WTC11 (cell line): ENCODE measurements at regions not wholly inside any gene's neighbourhood (a gene's known extent, or its start where the extent isn't known, plus 50 kb on each side); places are given as distances from the start of the nearest gene placed in this dataset.

Source experiments
- ATAC-seq: fragments of 200-7000 bp; cut with Tn5 transposase; 2 replicates; pipeline ENCODE4 v1.10.0; 2021; ENCODE audit warnings: mild to moderate bottlenecking, moderate library complexity
- CTCF ChIA-PET: fragments of 300-600 bp; sonication (Branson Sonifier 250); formaldehyde crosslinking; loops from one replicate; lab custom pipeline; 2021; ENCODE audit warnings: antibody characterized with exemption; lab: Charles Lee
- POLR2A ChIA-PET: fragments of 350-600 bp; sonication (Branson Sonifier 250); formaldehyde crosslinking; loops from one replicate; lab custom pipeline; 2021; ENCODE audit warnings: antibody characterized with exemption; lab: Charles Lee
- DNase-seq: peaks from one replicate; pipeline ENCODE4 v3.0.0; 2021; ENCODE audit warnings: low spot score
- H3K27ac Mint-ChIP-seq: 2 replicates; pipeline ENCODE4 v1.8.0; 2021; ENCODE audit warnings: mixed read lengths
- H3K27me3 Mint-ChIP-seq: 2 replicates; pipeline ENCODE4 v1.8.0; 2021; ENCODE audit warnings: low read depth, mild to moderate bottlenecking, moderate library complexity, mixed read lengths
- H3K36me3 Mint-ChIP-seq: 2 replicates; pipeline ENCODE4 v1.8.0; 2021; ENCODE audit warnings: mixed read lengths
- H3K4me1 Mint-ChIP-seq: 2 replicates; pipeline ENCODE4 v1.8.0; 2022; ENCODE audit warnings: mixed read lengths
- H3K4me3 Mint-ChIP-seq: 2 replicates; pipeline ENCODE4 v1.8.0; 2021; ENCODE audit warnings: mild to moderate bottlenecking, moderate library complexity, mixed read lengths
- H3K9me3 Mint-ChIP-seq: 2 replicates; pipeline ENCODE4 v1.8.0; 2021; ENCODE audit warnings: mixed read lengths
- ETV6 ChIP-seq: sonication (generic); formaldehyde crosslinking; IDR thresholded peaks from 2 replicates; pipeline ENCODE4 v1.8.1; 2022; ENCODE audit warnings: mild to moderate bottlenecking, missing genetic modification reagents
- FOXJ3 ChIP-seq: sonication (generic); formaldehyde crosslinking; IDR thresholded peaks from 2 replicates; pipeline ENCODE4 v1.9.0; 2021; ENCODE audit warnings: missing genetic modification reagents, mild to moderate bottlenecking, borderline replicate concordance
- FOXK1 ChIP-seq: sonication (generic); formaldehyde crosslinking; IDR thresholded peaks from 2 replicates; pipeline ENCODE4 v1.8.0; 2022; ENCODE audit warnings: mild to moderate bottlenecking, moderate library complexity, missing genetic modification reagents
- GABPB1 ChIP-seq: sonication (generic); formaldehyde crosslinking; IDR thresholded peaks from 2 replicates; pipeline ENCODE4 v1.8.1; 2023; ENCODE audit warnings: mild to moderate bottlenecking, missing genetic modification reagents
- HMGA2 ChIP-seq: fragments of 250-450 bp; sonication (Bioruptor Pico); IDR thresholded peaks from 2 replicates; pipeline ENCODE4 v1.4.0; 2021; ENCODE audit warnings: mild to moderate bottlenecking, moderate library complexity
- MYBL2 ChIP-seq: sonication (generic); formaldehyde crosslinking; IDR thresholded peaks from 2 replicates; pipeline ENCODE4 v1.8.1; 2023; ENCODE audit warnings: mild to moderate bottlenecking, moderate library complexity, missing genetic modification reagents
- RORB ChIP-seq: fragments of 250-450 bp; sonication (Bioruptor Pico); IDR thresholded peaks from 2 replicates; pipeline ENCODE4 v1.9.0; 2021; ENCODE audit warnings: mild to moderate bottlenecking
- ZNF671 ChIP-seq: fragments of 250-450 bp; sonication (Bioruptor Pico); IDR thresholded peaks from 2 replicates; pipeline ENCODE4 v1.8.0; 2021; ENCODE audit warnings: mild to moderate bottlenecking
- TF ChIP-seq, protein P1 (sequence below): fragments of 250-450 bp; sonication (Bioruptor Pico); IDR thresholded peaks from 2 replicates; pipeline ENCODE4 v1.9.0; 2021; ENCODE audit warnings: mild to moderate bottlenecking
- TF ChIP-seq, protein P2 (sequence below): sonication (generic); formaldehyde crosslinking; IDR thresholded peaks from 2 replicates; pipeline ENCODE4 v1.8.1; 2023; ENCODE audit warnings: mild to moderate bottlenecking, missing genetic modification reagents, moderate library complexity
- TF ChIP-seq, protein P3 (sequence below): sonication (generic); formaldehyde crosslinking; IDR thresholded peaks from 2 replicates; pipeline ENCODE4 v1.8.1; 2022; ENCODE audit warnings: low read depth, mild to moderate bottlenecking, moderate library complexity, missing genetic modification reagents, borderline replicate concordance
- TF ChIP-seq, protein P4 (sequence below): fragments of 200-600 bp; IDR thresholded peaks from 2 replicates; pipeline ENCODE4 v1.8.0; 2022; ENCODE audit warnings: antibody characterized with exemption
- TF ChIP-seq, protein P5 (sequence below): sonication (generic); formaldehyde crosslinking; IDR thresholded peaks from 2 replicates; pipeline ENCODE4 v1.8.1; 2023; ENCODE audit warnings: mild to moderate bottlenecking, missing genetic modification reagents, moderate library complexity
- TF ChIP-seq, protein P6 (sequence below): sonication (generic); formaldehyde crosslinking; IDR thresholded peaks from 2 replicates; pipeline ENCODE4 v1.8.1; 2023; ENCODE audit warnings: mild to moderate bottlenecking, missing genetic modification reagents
- TF ChIP-seq, protein P7 (sequence below): sonication (generic); formaldehyde crosslinking; IDR thresholded peaks from 2 replicates; pipeline ENCODE4 v1.8.1; 2023; ENCODE audit warnings: mild to moderate bottlenecking, missing genetic modification reagents
- TF ChIP-seq, protein P8 (sequence below): sonication (generic); formaldehyde crosslinking; IDR thresholded peaks from 2 replicates; pipeline ENCODE4 v1.8.0; 2022; ENCODE audit warnings: mild to moderate bottlenecking, missing genetic modification reagents
- TF ChIP-seq, protein P9 (sequence below): sonication (generic); formaldehyde crosslinking; IDR thresholded peaks from 2 replicates; pipeline ENCODE4 v1.8.1; 2022; ENCODE audit warnings: missing genetic modification reagents, borderline replicate concordance
- TF ChIP-seq, protein P10 (sequence below): sonication (generic); formaldehyde crosslinking; IDR thresholded peaks from 2 replicates; pipeline ENCODE4 v1.8.1; 2023; ENCODE audit warnings: mild to moderate bottlenecking, moderate library complexity, missing genetic modification reagents

DNA sequence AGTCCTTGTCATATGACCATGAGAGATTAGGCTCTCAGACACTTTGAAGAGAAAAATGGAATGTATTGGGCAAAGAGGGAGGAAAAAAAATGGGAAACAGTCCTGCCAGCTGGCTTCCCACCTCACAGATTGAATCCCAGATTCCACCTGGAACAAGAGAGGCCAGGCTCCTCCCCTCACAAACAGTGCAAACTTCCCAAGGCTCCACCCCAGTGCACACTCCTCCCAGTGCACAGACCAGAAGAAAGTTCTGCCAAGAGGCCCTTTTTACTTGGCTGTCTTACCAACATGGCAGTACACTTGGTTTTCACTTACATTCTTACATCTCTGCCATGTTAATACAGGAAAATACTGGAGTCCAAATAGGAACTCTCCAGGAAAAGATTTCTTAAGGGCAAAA is 202.3 kb downstream of the AHR start:
- no peaks in the 10 kb centered on the region for H3K36me3 Mint-ChIP-seq
- POLR2A ChIA-PET = no interaction called here

DNA sequence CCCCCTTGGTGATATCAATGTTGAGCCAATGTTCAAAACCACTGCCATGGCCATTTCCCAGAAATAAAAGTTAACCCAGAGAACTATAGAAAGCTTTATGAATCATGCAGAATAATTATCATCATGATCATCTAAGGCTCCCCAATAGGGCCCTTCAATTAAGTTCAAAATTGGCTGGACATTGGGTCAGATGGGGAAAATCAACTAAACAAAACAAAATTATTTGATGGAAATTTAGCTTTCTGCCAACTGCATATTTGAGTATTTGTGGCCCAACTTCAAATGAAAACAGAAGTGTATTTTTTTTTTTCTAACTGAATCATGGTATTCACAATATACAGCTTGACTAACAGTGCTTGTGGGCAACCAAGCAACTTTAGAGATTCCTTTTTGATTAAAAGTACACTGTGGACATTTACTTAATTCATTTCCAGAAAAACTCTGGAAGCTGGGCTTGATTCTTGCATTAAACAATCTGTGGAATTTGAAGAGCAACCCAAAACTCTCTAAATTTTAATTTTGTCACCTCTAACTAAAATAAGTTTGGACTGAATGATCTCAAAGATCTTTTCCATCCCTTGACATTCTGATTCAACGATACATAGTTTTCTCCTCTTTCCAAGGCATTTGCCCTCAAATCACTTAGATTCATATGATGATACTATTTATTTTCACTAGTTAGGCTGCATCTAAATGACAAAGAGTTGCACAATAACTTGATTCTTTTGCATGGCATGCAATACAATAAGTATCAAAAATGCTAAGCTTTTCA is 203.2 kb downstream of the AHR start:
- no peaks in the 10 kb centered on the region for H3K36me3 Mint-ChIP-seq
- H3K27me3 Mint-ChIP-seq = no peaks in the 10 kb centered on the region
- no peaks in the 10 kb centered on the region for H3K9me3 Mint-ChIP-seq
- H3K4me3 Mint-ChIP-seq = no peak overlapping the region
- ChIA-PET CTCF (no interaction called here), POLR2A (no interaction called here)
- H3K27ac Mint-ChIP-seq = 0 out of 2 replicates have a peak overlapping the region, but pooled peaks have one; percentile 7
- ATAC-seq = no peak
- peaks cover 55% of the 10 kb centered on the region for H3K4me1 Mint-ChIP-seq
- DNase-seq = no peak
- TF ChIP-seq, protein P1, sequence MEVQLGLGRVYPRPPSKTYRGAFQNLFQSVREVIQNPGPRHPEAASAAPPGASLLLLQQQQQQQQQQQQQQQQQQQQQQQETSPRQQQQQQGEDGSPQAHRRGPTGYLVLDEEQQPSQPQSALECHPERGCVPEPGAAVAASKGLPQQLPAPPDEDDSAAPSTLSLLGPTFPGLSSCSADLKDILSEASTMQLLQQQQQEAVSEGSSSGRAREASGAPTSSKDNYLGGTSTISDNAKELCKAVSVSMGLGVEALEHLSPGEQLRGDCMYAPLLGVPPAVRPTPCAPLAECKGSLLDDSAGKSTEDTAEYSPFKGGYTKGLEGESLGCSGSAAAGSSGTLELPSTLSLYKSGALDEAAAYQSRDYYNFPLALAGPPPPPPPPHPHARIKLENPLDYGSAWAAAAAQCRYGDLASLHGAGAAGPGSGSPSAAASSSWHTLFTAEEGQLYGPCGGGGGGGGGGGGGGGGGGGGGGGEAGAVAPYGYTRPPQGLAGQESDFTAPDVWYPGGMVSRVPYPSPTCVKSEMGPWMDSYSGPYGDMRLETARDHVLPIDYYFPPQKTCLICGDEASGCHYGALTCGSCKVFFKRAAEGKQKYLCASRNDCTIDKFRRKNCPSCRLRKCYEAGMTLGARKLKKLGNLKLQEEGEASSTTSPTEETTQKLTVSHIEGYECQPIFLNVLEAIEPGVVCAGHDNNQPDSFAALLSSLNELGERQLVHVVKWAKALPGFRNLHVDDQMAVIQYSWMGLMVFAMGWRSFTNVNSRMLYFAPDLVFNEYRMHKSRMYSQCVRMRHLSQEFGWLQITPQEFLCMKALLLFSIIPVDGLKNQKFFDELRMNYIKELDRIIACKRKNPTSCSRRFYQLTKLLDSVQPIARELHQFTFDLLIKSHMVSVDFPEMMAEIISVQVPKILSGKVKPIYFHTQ (CRISPR knock-in tag) = no peak
- TF ChIP-seq, protein P2, sequence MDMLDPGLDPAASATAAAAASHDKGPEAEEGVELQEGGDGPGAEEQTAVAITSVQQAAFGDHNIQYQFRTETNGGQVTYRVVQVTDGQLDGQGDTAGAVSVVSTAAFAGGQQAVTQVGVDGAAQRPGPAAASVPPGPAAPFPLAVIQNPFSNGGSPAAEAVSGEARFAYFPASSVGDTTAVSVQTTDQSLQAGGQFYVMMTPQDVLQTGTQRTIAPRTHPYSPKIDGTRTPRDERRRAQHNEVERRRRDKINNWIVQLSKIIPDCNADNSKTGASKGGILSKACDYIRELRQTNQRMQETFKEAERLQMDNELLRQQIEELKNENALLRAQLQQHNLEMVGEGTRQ = no peak
- no peak for TF ChIP-seq ETV6
- TF ChIP-seq FOXK1 = no peak
- TF ChIP-seq, protein P3, sequence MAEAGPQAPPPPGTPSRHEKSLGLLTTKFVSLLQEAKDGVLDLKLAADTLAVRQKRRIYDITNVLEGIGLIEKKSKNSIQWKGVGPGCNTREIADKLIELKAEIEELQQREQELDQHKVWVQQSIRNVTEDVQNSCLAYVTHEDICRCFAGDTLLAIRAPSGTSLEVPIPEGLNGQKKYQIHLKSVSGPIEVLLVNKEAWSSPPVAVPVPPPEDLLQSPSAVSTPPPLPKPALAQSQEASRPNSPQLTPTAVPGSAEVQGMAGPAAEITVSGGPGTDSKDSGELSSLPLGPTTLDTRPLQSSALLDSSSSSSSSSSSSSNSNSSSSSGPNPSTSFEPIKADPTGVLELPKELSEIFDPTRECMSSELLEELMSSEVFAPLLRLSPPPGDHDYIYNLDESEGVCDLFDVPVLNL (CRISPR knock-in tag) = no peak
- TF ChIP-seq, protein P4, sequence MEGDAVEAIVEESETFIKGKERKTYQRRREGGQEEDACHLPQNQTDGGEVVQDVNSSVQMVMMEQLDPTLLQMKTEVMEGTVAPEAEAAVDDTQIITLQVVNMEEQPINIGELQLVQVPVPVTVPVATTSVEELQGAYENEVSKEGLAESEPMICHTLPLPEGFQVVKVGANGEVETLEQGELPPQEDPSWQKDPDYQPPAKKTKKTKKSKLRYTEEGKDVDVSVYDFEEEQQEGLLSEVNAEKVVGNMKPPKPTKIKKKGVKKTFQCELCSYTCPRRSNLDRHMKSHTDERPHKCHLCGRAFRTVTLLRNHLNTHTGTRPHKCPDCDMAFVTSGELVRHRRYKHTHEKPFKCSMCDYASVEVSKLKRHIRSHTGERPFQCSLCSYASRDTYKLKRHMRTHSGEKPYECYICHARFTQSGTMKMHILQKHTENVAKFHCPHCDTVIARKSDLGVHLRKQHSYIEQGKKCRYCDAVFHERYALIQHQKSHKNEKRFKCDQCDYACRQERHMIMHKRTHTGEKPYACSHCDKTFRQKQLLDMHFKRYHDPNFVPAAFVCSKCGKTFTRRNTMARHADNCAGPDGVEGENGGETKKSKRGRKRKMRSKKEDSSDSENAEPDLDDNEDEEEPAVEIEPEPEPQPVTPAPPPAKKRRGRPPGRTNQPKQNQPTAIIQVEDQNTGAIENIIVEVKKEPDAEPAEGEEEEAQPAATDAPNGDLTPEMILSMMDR = no peak
- TF ChIP-seq, protein P5, sequence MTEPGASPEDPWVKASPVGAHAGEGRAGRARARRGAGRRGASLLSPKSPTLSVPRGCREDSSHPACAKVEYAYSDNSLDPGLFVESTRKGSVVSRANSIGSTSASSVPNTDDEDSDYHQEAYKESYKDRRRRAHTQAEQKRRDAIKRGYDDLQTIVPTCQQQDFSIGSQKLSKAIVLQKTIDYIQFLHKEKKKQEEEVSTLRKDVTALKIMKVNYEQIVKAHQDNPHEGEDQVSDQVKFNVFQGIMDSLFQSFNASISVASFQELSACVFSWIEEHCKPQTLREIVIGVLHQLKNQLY (CRISPR knock-in tag) = no peak
- no peak for TF ChIP-seq RORB (CRISPR knock-in tag)
- TF ChIP-seq, protein P6, sequence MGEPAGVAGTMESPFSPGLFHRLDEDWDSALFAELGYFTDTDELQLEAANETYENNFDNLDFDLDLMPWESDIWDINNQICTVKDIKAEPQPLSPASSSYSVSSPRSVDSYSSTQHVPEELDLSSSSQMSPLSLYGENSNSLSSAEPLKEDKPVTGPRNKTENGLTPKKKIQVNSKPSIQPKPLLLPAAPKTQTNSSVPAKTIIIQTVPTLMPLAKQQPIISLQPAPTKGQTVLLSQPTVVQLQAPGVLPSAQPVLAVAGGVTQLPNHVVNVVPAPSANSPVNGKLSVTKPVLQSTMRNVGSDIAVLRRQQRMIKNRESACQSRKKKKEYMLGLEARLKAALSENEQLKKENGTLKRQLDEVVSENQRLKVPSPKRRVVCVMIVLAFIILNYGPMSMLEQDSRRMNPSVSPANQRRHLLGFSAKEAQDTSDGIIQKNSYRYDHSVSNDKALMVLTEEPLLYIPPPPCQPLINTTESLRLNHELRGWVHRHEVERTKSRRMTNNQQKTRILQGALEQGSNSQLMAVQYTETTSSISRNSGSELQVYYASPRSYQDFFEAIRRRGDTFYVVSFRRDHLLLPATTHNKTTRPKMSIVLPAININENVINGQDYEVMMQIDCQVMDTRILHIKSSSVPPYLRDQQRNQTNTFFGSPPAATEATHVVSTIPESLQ (CRISPR knock-in tag) = no peak
- TF ChIP-seq HMGA2 (CRISPR knock-in tag) = no peak
- TF ChIP-seq, protein P7, sequence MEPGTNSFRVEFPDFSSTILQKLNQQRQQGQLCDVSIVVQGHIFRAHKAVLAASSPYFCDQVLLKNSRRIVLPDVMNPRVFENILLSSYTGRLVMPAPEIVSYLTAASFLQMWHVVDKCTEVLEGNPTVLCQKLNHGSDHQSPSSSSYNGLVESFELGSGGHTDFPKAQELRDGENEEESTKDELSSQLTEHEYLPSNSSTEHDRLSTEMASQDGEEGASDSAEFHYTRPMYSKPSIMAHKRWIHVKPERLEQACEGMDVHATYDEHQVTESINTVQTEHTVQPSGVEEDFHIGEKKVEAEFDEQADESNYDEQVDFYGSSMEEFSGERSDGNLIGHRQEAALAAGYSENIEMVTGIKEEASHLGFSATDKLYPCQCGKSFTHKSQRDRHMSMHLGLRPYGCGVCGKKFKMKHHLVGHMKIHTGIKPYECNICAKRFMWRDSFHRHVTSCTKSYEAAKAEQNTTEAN (CRISPR knock-in tag) = no peak

More for the DNA sequence above, 202.3 kb downstream of the AHR start:
- Mint-ChIP-seq H3K4me1 (peaks cover 64% of the 10 kb centered on the region), H3K4me3 (no peak overlapping the region), H3K27me3 (no peaks in the 10 kb centered on the region), H3K9me3 (no peaks in the 10 kb centered on the region), H3K27ac (no peak overlapping the region)
- CTCF ChIA-PET = no interaction called here
- TF ChIP-seq ZNF671 = no peak
- TF ChIP-seq, protein P8, sequence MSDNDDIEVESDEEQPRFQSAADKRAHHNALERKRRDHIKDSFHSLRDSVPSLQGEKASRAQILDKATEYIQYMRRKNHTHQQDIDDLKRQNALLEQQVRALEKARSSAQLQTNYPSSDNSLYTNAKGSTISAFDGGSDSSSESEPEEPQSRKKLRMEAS (CRISPR knock-in tag) = no peak
- no peak for TF ChIP-seq HMGA2 (CRISPR knock-in tag)
- TF ChIP-seq, protein P9, sequence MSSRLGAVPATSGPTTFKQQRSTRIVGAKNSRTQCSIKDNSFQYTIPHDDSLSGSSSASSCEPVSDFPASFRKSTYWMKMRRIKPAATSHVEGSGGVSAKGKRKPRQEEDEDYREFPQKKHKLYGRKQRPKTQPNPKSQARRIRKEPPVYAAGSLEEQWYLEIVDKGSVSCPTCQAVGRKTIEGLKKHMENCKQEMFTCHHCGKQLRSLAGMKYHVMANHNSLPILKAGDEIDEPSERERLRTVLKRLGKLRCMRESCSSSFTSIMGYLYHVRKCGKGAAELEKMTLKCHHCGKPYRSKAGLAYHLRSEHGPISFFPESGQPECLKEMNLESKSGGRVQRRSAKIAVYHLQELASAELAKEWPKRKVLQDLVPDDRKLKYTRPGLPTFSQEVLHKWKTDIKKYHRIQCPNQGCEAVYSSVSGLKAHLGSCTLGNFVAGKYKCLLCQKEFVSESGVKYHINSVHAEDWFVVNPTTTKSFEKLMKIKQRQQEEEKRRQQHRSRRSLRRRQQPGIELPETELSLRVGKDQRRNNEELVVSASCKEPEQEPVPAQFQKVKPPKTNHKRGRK (CRISPR knock-in tag) = no peak
- no peak for TF ChIP-seq MYBL2 (CRISPR knock-in tag)
- TF ChIP-seq FOXJ3 (CRISPR knock-in tag) = no peak
- TF ChIP-seq, protein P10, sequence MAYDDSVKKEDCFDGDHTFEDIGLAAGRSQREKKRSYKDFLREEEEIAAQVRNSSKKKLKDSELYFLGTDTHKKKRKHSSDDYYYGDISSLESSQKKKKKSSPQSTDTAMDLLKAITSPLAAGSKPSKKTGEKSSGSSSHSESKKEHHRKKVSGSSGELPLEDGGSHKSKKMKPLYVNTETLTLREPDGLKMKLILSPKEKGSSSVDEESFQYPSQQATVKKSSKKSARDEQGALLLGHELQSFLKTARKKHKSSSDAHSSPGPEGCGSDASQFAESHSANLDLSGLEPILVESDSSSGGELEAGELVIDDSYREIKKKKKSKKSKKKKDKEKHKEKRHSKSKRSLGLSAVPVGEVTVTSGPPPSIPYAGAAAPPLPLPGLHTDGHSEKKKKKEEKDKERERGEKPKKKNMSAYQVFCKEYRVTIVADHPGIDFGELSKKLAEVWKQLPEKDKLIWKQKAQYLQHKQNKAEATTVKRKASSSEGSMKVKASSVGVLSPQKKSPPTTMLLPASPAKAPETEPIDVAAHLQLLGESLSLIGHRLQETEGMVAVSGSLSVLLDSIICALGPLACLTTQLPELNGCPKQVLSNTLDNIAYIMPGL (CRISPR knock-in tag) = no peak
- TF ChIP-seq GABPB1 (CRISPR knock-in tag) = no peak
- ATAC-seq (no peak), DNase-seq (no peak)
